Activated CD8-positive, alpha-beta memory T cell treated with anti-CD3 and anti-CD28 coated beads, Interleukin-2, amount 50 U/mL, for 1 hour (primary cell): ENCODE measurements at regions not wholly inside any gene's neighbourhood (a gene's known extent, or its start where the extent isn't known, plus 50 kb on each side); places are given as distances from the start of the nearest gene placed in this dataset.

Source experiments
- DNase-seq: peaks from one replicate; pipeline ENCODE4 v3.0.0-alpha.2; 2020; ENCODE audit errors: extremely low read depth

- DNase-seq = no peak
Measured at GRCh38 chr9:129240581-129241211, 62.6 kb upstream of the IER5L start.

- no peak for DNase-seq
Measured at GRCh38 chr9:129239946-129240490, 62.0 kb upstream of the IER5L start.

GRCh38 chr9:129237803-129238202 is 59.7 kb upstream of the IER5L start:
- DNase-seq = no peak

- peak; percentile 42 for DNase-seq
Measured at GRCh38 chr9:129237164-129237611, 59.1 kb upstream of the IER5L start.

GRCh38 chr9:129236441-129237145 is 58.5 kb upstream of the IER5L start:
- no peak for DNase-seq

GRCh38 chr9:129235931-129236331 is 57.9 kb upstream of the IER5L start:
- peak; percentile 13 for DNase-seq

- DNase-seq = no peak
Measured at GRCh38 chr9:129235041-129235930, 57.2 kb upstream of the IER5L start.

- no peak for DNase-seq
Measured at GRCh38 chr9:129234491-129234890, 56.4 kb upstream of the IER5L start.

GRCh38 chr9:129232839-129233591 is 55.0 kb upstream of the IER5L start:
- no peak for DNase-seq

- DNase-seq = no peak
Measured at GRCh38 chr9:129231759-129232158, 53.7 kb upstream of the IER5L start.

GRCh38 chr9:129231022-129231739 is 53.1 kb upstream of the IER5L start:
- no peak for DNase-seq

GRCh38 chr9:129230302-129230701 is 52.2 kb upstream of the IER5L start:
- DNase-seq = no peak
